ENCODE measurements at regions not wholly inside any gene's neighbourhood (a gene's known extent, or its start where the extent isn't known, plus 50 kb on each side); places are given as distances from the start of the nearest gene placed in this dataset.

- TF ChIP-seq GFI1 (CRISPR knock-in tag; IDR thresholded peaks at IDR 0.05; ENCODE audit: borderline replicate concordance) (no peak), FOXC1 (CRISPR knock-in tag; IDR thresholded peaks at IDR 0.05; ENCODE audit: borderline replicate concordance) (no peak), ZEB1 (IDR thresholded peaks at IDR 0.05; ENCODE audit: insufficient replicate concordance, low read depth) (no peak), STAG1 (CRISPR knock-in tag; IDR thresholded peaks at IDR 0.05) (no peak), ZNF350 (CRISPR knock-in tag; IDR thresholded peaks at IDR 0.05; ENCODE audit: borderline replicate concordance, low read depth) (no peak), JUND (CRISPR knock-in tag; IDR thresholded peaks at IDR 0.05) (no peak), ZBTB3 (CRISPR knock-in tag; IDR thresholded peaks at IDR 0.05; ENCODE audit: borderline replicate concordance, low read depth) (no peak), ZBTB43 (CRISPR knock-in tag; conservative IDR thresholded peaks at IDR 0.05) (no peak), HOXA7 (CRISPR knock-in tag; IDR thresholded peaks at IDR 0.05) (no peak), MEF2D (CRISPR knock-in tag; IDR thresholded peaks at IDR 0.05) (no peak)
- H3K27ac ChIP-seq (ENCODE audit: extremely low read length, insufficient read depth, low read length): no peak overlapping the region
- H2AFZ ChIP-seq (ENCODE audit: low read length): no peak overlapping the region
- ATAC-seq (no peak), FAIRE-seq (no peak), DNase-seq (ENCODE audit: low spot score) (no peak)
- no TSS peak for BruUV-seq (replicated peaks)
- no peak overlapping the region for H3K4me3 ChIP-seq (replicated peaks in 1 of 3; ENCODE audit: insufficient read depth in 1 of 3, low read depth in 2 of 3, low read length in 3 of 3)
- no peaks in the 10 kb centered on the region for H4K20me1 ChIP-seq (ENCODE audit: insufficient read depth, low read length)
- no peaks in the 10 kb centered on the region for H3K36me3 ChIP-seq (replicated peaks in 1 of 2; ENCODE audit: control insufficient read depth in 1 of 2, insufficient read depth in 2 of 2, low read length in 2 of 2)
- no peaks in the 10 kb centered on the region for H3K9me3 ChIP-seq (ENCODE audit: low read length)
- intact Hi-C loops (cut with micrococcal nuclease; ENCODE audit: unreplicated experiment) (no loop called here), in situ Hi-C loops (cut with HindIII; ENCODE audit: extremely low pct_ligation_motif_present, low pct_unique_long_range_greater_than_20kb) (no loop called here)
- ChIA-PET CTCF (ENCODE audit: low intra/inter-chr PET ratio, low total read pairs) (no interaction called here), POLR2A (no interaction called here)
- 70% methylated on average over 11 of the region's 11 CpGs for WGBS (ENCODE audit: low lambda C conversion rate)
- H3K27me3 ChIP-seq (ENCODE audit: control insufficient read depth in 1 of 2, insufficient read depth in 2 of 2, low read length in 2 of 2): no peaks in the 10 kb centered on the region
- no peak overlapping the region for H3K9ac ChIP-seq (ENCODE audit: insufficient read depth, low read depth, low read length)
- H3K4me1 ChIP-seq (ENCODE audit: insufficient read depth, low read length): no peaks in the 10 kb centered on the region
- H3K4me2 ChIP-seq (ENCODE audit: low read depth, low read length): no peak overlapping the region
- H3K79me2 ChIP-seq (ENCODE audit: insufficient read depth, low read length): no peaks in the 10 kb centered on the region
Measured at GRCh38 chr4:101594588-101594987, 195.9 kb upstream of the BANK1 start.
